ENCODE measurements at regions not wholly inside any gene's neighbourhood (a gene's known extent, or its start where the extent isn't known, plus 50 kb on each side); places are given as distances from the start of the nearest gene placed in this dataset.

DNA sequence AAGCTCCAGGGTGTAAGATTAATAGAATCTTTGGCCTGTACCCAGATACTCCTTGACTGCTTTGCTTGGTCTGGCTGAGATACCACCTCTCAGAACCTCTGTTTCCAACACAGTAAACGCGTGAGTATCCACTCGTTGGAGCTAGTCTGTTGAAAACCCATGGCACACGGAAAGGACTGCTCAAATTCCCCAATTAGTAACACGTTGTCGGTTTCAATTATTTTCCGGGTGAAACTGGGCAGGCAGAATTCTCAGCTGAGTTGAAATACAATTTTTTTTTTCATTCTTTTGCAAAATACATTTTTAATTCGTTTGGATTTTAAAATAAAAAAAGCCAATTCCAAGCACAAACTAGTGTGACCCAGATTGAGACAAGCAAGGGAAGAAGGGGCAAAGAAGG, 120.5 kb downstream of the MAF start:
- Histone ChIP-seq H4K5ac (ENCODE audit: low read depth, low read length) (no peak overlapping the region), H3K4me1 (ENCODE audit: control insufficient read depth, insufficient read depth, low read length) (no peaks in the 10 kb centered on the region), H3K36me3 (ENCODE audit: control insufficient read depth, insufficient read depth, low read length) (no peaks in the 10 kb centered on the region), H2BK20ac (ENCODE audit: low read depth, low read length) (no peak overlapping the region), H3K4me2 (ENCODE audit: low read depth, low read length) (no peak overlapping the region), H2BK120ac (ENCODE audit: low read depth, low read length) (no peak overlapping the region), H3K9me1 (ENCODE audit: insufficient read depth, low read length) (no peaks in the 10 kb centered on the region), H3K4ac (ENCODE audit: low read depth, low read length) (no peak overlapping the region), H2AK5ac (ENCODE audit: low read depth, low read length) (no peak overlapping the region), H2AK9ac (replicated peaks; ENCODE audit: low read depth, low read length, poor library complexity) (no peak overlapping the region), H2BK5ac (ENCODE audit: low read depth, low read length, poor library complexity, severe bottlenecking) (no peak overlapping the region), H3K23ac (ENCODE audit: low read depth, low read length) (no peak overlapping the region), H2AFZ (replicated peaks; ENCODE audit: low read length, poor library complexity) (no peak overlapping the region), H3K56ac (ENCODE audit: extremely low read depth, insufficient read depth, low read length) (no peak overlapping the region), H3K27me3 (ENCODE audit: control insufficient read depth, insufficient read depth, low read length) (no peaks in the 10 kb centered on the region), H4K8ac (ENCODE audit: low read depth in 2 of 2, low read length in 2 of 2) (no peak overlapping the region), H3K27ac (ENCODE audit: insufficient read depth, low read length) (no peak overlapping the region), H3K4me3 (ENCODE audit: insufficient read depth, low read depth, low read length) (no peak overlapping the region), H3K14ac (replicated peaks; ENCODE audit: low read depth, low read length) (no peak overlapping the region), H3K18ac (ENCODE audit: low read depth, low read length) (no peak overlapping the region), H4K20me1 (ENCODE audit: insufficient read depth, low read length) (no peaks in the 10 kb centered on the region), H3K79me1 (ENCODE audit: low read depth in 1 of 2, low read length in 2 of 2) (no peaks in the 10 kb centered on the region), H3K9me3 (ENCODE audit: control insufficient read depth, insufficient read depth, low read length) (peaks cover 27% of the 10 kb centered on the region), H4K91ac (ENCODE audit: insufficient read depth, low read depth, low read length) (no peak overlapping the region), H3K9ac (ENCODE audit: low read depth, low read length) (no peak overlapping the region), H2BK15ac (ENCODE audit: low read depth, low read length) (no peak overlapping the region)
- dilution Hi-C loops (cut with HindIII; ENCODE audit: low sequenced_read_pairs, unreplicated experiment) (no loop called here), intact Hi-C loops (cut with micrococcal nuclease) (no loop called here), in situ Hi-C loops (cut with MboI; ENCODE audit: low sequenced_read_pairs) (no loop called here)
- ATAC-seq (ENCODE audit: low read depth) (no peak), DNase-seq (no peak)
- ChIA-PET POLR2A (ENCODE audit: unreplicated experiment) (no interaction called here), CTCF (no interaction called here)
- WGBS, 2 experiments (ENCODE audit: extremely low coverage in 2 of 2, insufficient read length in 1 of 2): no CpG with 5 or more reads among the region's 8 CpGs
- TF ChIP-seq POLR2A (IDR thresholded peaks at IDR 0.05; ENCODE audit: low read depth, low read length) (no peak), CEBPB (IDR thresholded peaks at IDR 0.05; ENCODE audit: low read depth, low read length) (no peak), MAZ (IDR thresholded peaks at IDR 0.05; ENCODE audit: borderline replicate concordance, low read depth, low read length) (no peak), MAFK (IDR thresholded peaks at IDR 0.05; ENCODE audit: low read depth, low read length) (no peak), SMC3 (IDR thresholded peaks at IDR 0.05; ENCODE audit: low read depth, low read length) (no peak), RFX5 (IDR thresholded peaks at IDR 0.05; ENCODE audit: low read depth, low read length) (no peak), USF2 (IDR thresholded peaks at IDR 0.05; ENCODE audit: low read depth, low read length) (no peak), FOS (IDR thresholded peaks at IDR 0.05; ENCODE audit: low read depth, low read length) (no peak)
- TF ChIP-seq, protein P1, sequence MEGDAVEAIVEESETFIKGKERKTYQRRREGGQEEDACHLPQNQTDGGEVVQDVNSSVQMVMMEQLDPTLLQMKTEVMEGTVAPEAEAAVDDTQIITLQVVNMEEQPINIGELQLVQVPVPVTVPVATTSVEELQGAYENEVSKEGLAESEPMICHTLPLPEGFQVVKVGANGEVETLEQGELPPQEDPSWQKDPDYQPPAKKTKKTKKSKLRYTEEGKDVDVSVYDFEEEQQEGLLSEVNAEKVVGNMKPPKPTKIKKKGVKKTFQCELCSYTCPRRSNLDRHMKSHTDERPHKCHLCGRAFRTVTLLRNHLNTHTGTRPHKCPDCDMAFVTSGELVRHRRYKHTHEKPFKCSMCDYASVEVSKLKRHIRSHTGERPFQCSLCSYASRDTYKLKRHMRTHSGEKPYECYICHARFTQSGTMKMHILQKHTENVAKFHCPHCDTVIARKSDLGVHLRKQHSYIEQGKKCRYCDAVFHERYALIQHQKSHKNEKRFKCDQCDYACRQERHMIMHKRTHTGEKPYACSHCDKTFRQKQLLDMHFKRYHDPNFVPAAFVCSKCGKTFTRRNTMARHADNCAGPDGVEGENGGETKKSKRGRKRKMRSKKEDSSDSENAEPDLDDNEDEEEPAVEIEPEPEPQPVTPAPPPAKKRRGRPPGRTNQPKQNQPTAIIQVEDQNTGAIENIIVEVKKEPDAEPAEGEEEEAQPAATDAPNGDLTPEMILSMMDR (conservative IDR thresholded peaks at IDR 0.05; ENCODE audit: low read depth, low read length): no peak
- no TSS peak for BruUV-seq (replicated peaks)
